Smooth muscle cell of the brain vasculature (primary cell): ENCODE measurements at regions not wholly inside any gene's neighbourhood (a gene's known extent, or its start where the extent isn't known, plus 50 kb on each side); places are given as distances from the start of the nearest gene placed in this dataset.

Source experiments
- DNase-seq: peaks from one replicate; pipeline ENCODE4 v3.0.0-alpha.2; 2012; ENCODE audit warnings: low read depth, low spot score

DNA sequence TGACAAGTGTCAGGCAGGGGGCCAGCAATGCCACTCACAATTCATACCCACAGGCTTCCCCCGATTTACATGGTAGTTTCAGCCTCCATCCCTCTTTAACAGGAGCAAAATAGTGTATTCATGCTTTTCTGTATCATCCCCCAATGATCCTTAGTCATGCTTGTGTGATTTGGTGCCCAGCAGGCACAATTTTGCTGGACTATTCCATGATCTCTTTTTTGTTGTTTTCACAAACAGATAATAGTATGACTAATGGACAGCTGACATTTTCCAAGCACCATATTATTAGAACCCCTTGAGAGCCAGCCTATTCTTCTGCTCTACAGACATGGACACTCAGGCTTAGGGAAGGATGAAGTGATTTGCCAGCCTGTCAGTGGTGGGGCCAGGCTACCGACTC is 128.2 kb upstream of the RIPOR2 start:
- no peak for DNase-seq

DNA sequence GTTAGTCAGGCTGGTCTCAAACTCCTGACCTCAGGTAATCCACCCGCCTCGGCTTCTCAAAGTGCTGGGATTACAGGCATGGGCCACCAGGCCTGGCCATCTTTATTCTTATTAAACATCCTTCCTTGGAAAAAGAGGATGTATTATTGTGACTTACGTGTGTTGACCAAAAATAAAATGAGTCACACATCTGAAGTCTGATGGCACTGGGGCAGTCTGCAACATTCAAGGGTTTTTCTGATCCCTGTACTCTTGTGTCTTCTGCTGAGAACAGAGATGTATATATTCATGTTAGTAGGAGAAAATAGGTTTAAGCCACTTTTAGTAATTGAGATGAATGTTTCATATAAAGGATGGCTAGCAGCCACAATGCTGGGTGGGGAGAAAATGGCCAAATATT is 129.9 kb upstream of the RIPOR2 start:
- DNase-seq = no peak

DNA sequence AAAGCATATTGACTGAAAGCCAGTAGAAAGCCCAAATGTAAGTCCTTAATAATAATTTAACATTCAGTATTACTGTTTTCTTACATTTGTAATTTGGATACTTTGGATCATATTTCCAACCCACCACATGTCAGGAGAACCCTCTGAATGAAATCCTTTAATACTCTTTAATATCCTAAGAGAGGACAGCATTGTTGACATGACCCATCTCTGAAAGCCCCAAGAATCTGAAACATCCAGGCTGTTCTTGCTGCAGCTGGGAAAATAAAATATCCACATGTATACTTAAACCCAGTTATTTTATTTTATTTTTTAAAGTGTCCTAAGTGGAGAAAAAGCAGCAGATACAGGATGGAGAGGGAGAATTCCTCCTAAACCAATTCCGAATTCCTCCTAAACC is 130.8 kb upstream of the RIPOR2 start:
- no peak for DNase-seq

DNA sequence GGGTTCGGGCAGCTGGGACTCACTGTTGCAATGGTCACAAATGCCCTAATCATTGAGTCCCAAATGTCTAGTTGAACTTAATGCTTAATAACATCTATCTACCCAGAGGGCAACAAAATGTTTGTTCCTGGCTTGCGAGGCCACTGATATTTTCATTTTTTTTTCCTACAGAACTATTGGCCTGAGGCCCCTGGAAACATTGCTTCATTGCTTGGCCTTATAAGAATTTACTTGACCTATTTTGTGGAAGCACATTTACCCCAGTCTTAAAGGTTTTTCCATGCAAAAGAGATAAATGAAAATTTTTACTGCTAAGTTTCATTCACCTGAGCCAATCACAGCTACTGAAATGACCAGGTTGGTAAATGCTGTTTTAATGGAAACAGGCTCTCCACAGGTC is 133.1 kb upstream of the RIPOR2 start:
- DNase-seq = no peak

DNA sequence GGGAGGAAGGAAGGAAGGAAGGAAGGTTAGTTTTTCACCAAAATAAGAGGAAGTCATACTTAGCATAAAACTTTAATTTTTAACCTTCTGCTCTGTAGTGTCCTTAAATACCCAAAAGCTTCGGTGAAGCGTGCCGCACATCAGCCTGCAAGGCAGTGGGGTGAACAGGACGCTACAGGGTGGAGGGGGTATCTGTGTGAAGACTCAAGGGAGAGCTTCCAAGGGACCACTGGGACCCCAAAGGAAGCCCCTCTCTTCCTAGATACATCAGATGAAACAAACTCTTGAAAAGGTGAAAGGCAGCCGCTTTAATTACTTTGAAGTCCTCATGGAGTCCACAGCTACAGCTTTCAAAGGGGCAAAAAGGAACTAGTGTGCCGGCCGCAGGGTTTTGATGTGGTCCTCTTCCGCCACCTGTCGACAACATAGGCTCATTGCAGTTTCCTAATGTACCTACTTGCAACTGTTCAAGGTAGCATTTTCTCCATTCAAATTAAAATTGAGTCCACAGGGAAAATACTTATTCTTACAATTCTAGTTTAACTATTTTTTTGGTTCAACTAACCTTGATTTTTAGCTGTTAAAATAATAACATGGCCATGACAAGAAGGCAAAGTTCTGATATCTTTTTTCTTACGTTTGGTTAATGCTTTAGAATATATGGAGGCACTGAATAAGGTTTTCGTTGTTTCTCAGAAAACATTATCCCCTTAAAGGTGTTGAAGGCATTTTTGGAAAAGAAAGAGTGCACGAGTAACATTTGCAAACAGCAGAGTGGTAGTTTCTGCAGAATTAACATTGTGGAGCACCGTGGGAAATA is 135.0 kb upstream of the RIPOR2 start:
- DNase-seq = peak; percentile 75

DNA sequence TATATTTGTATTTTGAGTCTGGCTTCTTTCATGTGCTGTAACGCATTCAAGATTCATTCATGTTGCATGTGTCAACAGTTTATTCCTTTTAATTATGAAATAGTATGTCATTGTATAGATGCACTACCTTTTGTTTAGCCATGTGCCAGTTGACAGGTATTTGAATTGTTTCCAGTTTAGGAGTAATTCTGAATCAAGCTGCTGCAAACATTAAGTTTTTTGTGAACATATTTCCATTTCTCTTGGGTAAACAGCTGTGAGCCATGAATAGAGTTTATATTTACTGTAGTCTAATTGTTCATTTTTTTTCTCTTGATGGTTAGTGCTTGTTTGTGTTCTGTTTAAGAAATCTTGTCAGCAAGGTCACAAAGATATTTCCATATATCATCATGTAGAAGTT is 142.4 kb upstream of the RIPOR2 start:
- no peak for DNase-seq

DNA sequence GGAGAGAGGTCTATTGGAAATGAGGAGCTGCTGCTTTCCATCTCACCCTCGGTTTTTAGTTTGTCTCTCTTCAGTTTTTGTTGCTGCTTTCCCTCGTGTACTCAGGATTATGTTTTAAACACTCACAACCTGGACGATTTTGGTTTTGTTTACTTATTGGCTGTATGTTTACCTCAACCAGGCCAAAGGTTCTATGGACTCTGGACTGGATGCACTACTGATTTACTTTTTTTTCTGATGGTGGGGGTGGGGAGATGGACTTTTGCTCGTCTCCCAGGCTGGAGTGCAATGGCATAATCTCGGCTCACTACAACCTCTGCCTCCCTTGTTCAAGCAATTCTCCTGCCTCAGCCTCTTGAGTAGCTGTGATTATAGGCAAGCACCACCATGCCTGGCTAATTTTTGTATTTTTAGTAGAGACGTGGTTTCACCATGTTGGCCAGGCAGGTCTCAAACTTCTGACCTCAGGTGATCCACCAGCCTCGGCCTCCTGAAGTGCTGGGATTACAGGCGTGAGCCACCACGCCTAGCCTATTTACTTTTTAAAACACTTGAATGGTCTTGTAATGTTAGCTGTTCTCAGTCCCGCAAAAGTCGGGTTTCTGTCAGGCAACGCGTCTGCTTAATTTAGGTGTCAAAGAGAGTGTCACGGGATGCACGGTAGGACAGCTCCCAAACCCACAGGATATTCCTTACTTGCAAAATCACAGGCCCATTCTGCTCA is 148.2 kb upstream of the RIPOR2 start:
- no peak for DNase-seq

DNA sequence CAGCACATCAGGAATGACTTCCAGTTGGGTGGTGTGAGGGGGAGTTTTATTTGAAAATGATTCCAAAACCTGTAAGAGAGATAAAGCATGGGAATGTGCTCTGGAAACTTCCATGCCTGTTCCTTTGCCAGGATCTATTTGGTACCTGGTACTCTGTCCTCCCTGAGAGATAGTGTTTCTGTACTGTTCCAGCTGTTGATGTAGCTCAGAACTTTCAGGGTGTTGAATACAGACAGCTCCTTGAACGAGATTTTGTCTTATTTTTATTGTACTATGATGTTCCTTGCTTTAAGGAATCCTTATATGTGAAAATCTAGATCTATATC is 148.7 kb upstream of the RIPOR2 start:
- DNase-seq = no peak

DNA sequence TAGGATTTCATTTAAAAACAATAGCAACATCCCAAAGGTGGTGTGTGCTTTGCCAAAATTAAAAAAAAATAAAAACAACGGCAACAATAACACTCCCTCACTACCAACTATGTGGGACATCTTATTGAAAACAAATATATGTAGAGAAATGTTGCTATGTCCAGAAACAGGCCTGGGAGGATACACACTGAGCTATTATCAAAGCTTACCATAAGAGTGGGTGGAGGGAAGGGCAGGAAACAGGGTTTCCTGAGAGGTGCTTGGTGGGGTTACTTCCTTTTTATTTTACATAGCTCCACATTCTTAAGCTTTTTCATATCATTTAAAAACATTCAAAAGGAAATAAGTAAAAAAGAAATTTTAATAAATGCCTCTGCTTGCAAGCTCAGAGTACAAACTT is 150.0 kb upstream of the RIPOR2 start:
- DNase-seq = no peak

DNA sequence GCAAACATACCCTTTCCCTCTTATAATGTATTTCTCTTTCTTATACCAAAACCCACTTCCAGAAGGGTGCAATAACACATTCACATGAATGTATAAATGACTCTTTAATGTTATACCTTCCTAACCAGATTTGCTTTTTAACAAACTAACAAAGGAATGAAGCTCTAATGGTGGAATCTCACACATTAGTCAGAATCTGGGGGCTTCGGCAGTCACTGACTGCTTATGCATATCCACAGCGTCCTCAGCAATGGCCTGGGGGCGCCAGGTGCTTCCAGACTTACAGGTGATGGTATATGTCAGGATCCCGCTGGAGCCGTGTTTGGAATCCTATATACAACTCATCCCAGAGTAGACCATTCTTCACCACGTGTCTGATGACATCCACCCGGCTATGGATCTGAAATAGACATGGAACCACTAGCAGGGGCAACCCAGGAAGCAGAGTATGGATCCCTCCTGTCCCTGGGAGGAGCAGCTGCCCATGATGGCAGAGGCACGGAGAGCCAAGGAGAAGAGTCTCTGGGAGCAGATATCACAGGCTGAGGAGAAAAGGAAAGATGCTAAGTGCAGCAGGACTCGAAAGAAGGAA is 150.8 kb upstream of the RIPOR2 start:
- DNase-seq = no peak

DNA sequence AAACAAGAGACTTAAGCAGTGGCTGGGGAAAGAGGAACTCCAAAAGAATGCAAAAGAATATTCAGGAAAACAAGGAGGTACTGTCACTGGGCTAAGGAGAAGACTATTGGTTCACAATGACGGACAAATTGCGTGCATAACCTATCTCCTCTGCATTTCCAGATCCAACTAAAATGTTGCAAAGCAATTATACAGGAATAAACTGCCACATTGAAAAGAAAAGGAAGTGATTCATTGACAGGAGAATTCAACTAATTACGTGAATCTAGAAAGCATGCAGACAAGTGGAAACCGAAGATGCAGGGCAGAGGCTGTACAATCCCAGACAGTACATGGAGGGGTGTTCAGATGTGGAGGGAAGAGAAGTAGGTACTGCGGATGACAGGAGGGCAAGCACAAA is 152.8 kb upstream of the RIPOR2 start:
- no peak for DNase-seq

DNA sequence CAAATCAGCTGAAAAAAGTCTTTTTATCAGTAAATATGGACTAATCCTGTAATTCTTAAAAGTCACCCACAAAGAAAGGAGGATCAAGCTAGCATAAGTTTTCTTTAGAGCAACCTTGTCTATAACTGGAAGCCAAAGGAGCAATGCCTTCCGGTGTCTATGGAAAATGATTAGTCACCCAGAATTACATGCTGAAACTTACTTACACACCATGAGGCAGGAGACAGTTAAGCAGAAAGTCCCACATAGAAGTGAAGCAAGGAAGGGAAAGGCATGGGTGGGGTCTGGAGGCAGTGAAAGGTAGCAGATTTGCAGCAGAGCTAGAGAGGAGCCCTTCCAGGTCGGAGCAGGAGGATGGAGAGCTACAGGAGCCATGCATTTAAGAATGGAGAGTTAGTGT is 153.7 kb upstream of the RIPOR2 start:
- no peak for DNase-seq

DNA sequence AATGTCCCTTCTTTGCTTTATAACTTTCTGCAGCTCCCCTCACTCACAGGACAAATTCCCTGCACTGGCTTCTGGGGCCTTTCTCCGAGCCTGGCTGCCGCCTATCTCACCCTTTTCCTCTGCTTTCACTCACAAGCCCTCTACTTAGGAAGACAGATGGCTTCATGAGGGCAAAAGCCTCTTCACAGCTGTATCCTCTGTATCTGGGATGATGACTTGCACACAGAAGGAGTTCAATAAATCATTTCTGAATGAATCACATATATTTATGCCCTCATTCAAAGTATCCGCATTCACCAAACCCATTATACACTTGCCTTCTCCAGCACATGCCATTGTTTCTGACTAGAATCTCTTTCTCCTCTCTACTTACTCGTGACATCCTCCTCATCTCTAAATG is 159.0 kb upstream of the RIPOR2 start:
- DNase-seq = no peak

DNA sequence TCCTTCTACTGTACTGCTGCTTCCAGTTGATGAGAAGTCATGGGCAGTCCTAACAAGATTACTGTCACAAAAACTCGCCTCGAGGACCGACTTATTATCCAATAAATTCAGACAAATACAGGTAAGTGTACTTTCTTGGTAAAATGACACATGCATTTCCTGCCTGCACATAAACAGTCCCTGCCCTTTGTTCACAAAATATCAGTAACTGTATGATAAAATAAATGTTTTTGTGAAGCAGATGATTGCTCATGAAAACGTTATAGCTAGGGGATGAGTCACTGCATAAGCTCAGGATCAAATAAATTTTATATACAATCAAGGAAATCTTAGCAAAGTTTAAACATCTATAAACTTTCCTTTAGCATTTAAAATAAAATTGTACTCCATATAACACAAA is 164.5 kb upstream of the RIPOR2 start:
- no peak for DNase-seq

DNA sequence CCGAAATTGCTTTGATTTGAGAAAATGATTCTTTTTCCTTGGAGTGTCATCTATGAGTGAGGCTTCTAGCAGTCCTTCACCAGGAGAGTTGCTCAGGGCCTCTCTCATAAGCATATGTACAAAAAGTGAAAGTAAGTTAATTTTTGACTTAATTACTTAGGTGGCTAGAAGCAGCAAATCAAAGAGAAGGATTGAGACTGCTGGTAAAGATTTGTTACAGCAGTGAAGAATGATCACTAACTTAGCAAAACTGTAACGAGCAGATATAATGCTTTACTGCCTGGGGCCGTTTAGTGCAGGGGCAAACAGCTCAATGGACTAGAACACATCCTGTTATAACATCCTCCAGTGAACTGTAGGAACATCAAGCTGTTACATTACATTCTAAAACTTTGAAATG is 167.8 kb upstream of the RIPOR2 start:
- DNase-seq = no peak

DNA sequence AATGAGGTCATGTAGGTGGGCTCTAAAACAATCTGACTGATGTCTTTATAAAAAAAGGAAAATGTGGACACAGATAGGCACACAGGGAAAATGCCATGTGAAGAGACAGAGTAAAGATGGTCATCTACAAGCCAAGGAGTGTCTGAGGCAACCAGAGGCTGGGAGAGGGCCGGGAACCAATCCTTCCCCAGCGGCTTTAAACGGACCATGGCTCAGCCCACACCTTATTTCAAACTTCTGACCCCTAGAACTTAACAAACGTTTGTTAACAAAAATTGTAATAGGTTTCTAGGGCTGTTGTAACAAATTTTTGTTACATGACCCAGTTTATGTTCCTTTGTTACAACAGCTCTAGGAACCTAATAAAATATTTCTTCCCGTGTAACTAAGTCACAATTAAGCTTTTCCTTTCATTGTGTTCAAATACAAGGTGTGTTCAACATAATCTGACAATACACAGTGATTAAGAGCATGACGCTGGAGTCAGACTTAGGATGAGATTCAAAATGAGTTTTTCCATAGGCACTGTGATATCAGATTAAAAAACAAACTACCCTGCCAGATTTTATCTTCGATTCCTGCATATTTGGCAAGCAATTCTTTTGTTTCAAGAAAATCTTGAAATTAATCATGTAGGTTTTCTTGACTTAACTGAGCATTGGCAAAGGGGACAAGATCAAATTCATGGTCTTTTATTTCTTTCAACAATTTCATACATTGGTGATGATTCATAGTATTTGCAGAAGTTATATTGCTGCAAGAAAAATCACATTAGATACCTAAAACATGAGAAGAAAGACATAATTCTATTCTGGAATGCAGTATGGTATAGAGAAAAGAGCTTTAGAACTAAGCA is 169.5 kb upstream of the RIPOR2 start:
- no peak for DNase-seq

DNA sequence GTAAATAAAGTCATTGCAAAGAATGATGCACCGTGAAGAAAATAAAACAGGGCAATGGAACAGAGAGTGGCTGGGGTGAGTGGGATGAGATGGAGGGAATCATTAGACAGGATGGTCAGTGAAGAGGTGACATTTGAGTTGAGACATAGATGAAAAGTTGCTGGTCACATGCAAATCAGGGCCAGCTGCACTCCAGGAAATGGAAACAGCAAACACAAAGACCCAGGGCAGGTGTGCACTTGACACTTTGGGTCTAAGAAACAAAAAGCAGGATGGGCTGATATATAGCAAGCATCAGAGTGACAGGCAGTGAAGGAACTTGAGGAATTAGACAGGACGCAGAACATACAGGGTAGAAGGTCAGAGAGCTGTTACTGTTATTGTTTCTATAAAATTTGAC is 171.5 kb upstream of the RIPOR2 start:
- no peak for DNase-seq

DNA sequence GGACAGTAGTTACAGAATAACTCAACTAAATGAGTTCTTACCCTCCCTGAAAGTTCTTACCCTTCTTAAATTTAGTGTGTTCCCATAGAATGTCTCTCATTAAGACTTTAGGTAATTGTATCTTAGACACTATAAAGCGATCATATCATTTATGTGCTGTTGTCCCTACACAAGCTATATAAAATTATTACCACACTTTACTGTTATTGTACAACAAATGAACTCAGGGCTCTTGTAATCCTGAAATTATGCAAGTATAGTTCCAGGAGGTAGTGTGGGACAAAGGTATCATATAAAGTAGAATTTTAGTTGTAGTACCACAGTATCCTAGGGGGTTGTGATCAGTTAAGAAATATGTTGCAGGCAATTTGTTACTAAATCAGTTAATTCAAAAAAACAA is 167.4 kb upstream of the CARMIL1 start:
- DNase-seq = no peak

DNA sequence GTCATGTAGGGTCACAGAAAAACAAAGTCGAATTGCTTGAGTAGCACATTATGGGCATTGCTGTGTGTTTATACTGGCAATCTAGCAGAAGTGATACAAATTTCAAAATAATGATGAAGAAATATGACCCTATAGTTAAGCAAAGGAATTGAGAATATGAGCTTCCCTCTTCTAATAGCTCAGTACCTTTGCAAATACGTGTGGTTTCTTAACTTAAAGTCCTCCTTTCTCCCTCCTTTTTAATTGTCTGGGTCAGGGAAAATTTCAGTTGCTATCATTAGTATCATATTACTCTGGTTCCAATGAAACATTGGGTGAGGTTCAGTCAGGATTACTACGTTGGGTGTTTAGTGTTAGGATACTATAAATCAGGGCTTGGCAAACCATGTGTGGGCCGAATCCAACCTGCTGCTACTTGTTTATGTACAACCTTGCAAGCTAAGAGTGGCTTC is 166.8 kb upstream of the CARMIL1 start:
- no peak for DNase-seq

DNA sequence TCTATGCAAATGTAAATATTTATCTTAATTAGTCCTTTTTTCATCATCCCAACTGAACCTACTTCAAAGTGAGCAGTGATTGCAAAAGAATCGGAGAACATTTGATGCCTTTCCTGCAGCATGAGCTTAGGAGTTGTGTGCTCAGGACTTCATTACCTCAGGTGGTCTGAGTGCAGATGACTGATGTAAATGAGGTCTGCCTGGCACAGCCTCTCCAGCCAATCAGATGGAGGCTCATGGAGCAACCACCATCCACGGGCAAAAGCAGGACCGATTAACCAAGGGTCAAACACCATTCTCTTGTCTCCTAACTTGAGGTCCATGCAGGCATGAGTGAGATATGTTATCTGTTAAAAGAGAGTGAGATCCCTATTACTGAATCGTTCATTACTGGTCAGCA is 165.7 kb upstream of the CARMIL1 start:
- DNase-seq = no peak

DNA sequence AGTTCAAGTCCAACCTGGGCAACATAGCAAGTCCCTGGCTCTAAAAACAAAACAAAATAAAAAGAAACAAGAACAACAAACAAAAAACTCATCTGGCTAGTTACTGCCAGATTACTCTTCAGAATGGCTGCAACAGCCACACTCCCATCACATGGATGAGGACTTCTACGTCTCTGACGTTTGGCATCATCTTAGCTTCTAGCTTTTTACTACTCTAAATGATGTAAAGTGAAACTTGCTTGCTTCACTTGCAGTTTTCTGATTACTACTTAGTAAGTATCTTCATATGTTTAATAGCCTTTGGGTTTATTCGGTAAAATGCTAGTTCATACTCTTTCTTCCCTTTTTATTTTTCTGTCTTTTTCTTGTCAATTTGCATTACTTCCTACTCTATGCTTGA is 161.1 kb upstream of the CARMIL1 start:
- no peak for DNase-seq

DNA sequence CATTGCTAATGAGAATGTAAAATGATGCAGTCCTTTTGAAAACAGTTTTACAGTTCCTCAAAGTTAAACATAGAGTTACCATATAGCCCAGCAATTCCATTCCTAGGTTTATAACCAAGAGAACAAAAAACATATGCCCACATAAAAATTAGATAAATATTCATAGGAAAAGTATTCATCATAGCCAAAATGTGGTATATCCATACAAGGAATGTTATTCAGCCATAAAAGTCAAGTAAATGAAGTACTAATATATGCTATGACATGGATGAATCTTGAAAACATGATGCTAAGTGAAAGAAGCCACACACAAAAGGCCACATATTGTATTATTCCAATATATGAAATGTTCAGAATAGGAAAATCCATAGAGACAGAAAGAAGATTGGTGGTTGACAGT is 158.0 kb upstream of the CARMIL1 start:
- no peak for DNase-seq
